Large intestine (tissue), 3 donors: ENCODE measurements at regions not wholly inside any gene's neighbourhood (a gene's known extent, or its start where the extent isn't known, plus 50 kb on each side); places are given as distances from the start of the nearest gene placed in this dataset.

Experiments used
- DNase-seq, 2 donors: peaks; one replicate each; pipeline versions ENCODE4 v3.0.0 to v3.0.0-alpha.2; 2013
- H3K27ac ChIP-seq: one replicate; pipeline ENCODE4 v1.5.1; 2013; ENCODE audit warnings: low read length
- H3K27me3 ChIP-seq: 2 replicates; pipeline ENCODE4 v1.6.1; 2013; ENCODE audit warnings: low read length; ENCODE audit not compliant: control insufficient read depth, insufficient read depth
- H3K36me3 ChIP-seq: 2 replicates; pipeline ENCODE4 v1.6.1; 2013; ENCODE audit warnings: low read length; ENCODE audit not compliant: control insufficient read depth, insufficient read depth
- H3K4me1 ChIP-seq: one replicate; pipeline ENCODE4 v1.6.1; 2013; ENCODE audit warnings: low read length; ENCODE audit not compliant: control insufficient read depth, insufficient read depth
- H3K4me3 ChIP-seq: one replicate; pipeline ENCODE4 v1.5.1; 2013; ENCODE audit warnings: low read length
- H3K9me3 ChIP-seq: one replicate; pipeline ENCODE4 v1.6.1; 2013; ENCODE audit warnings: mild to moderate bottlenecking, low read depth, low read length, moderate library complexity; ENCODE audit not compliant: control insufficient read depth
- WGBS: methylation state at CpG from one replicate; pipeline ENCODE4 v1.1.5; 2013; ENCODE audit warnings: low lambda C conversion rate; ENCODE audit not compliant: insufficient coverage; 5-methylcytosine and 5-hydroxymethylcytosine counted together

- H3K27me3 ChIP-seq: no peaks in the 10 kb centered on the region
- H3K4me3 ChIP-seq: no peak overlapping the region
- WGBS: 76% methylated on average over 2 of the region's 2 CpGs
- H3K9me3 ChIP-seq: peaks cover 3% of the 10 kb centered on the region
- no peaks in the 10 kb centered on the region for H3K36me3 ChIP-seq
- no peaks in the 10 kb centered on the region for H3K4me1 ChIP-seq
- DNase-seq: no peak
- H3K27ac ChIP-seq: no peak overlapping the region
These were observed 262.9 kb upstream of the EDIL3 start for GRCh38 chr5:84647581-84647980.

- Histone ChIP-seq H3K27me3 (no peaks in the 10 kb centered on the region), H3K4me1 (no peaks in the 10 kb centered on the region), H3K36me3 (no peaks in the 10 kb centered on the region), H3K27ac (no peak overlapping the region), H3K4me3 (no peak overlapping the region), H3K9me3 (peaks cover 3% of the 10 kb centered on the region)
- 71% methylated on average over 1 of the region's 2 CpGs for WGBS
- no peak for DNase-seq
These were observed 258.1 kb upstream of the EDIL3 start for GRCh38 chr5:84642795-84643194.

- H3K4me3 ChIP-seq: no peak overlapping the region
- no peaks in the 10 kb centered on the region for H3K36me3 ChIP-seq
- 100% methylated on average over 5 of the region's 8 CpGs for WGBS
- no peaks in the 10 kb centered on the region for H3K27me3 ChIP-seq
- H3K27ac ChIP-seq: no peak overlapping the region
- DNase-seq: no peak
- peaks cover 3% of the 10 kb centered on the region for H3K9me3 ChIP-seq
- no peaks in the 10 kb centered on the region for H3K4me1 ChIP-seq
These were observed 257.6 kb upstream of the EDIL3 start for GRCh38 chr5:84642324-84642723.

GRCh38 chr5:84637662-84638375, 253.1 kb upstream of the EDIL3 start:
- Histone ChIP-seq H3K27ac (no peak overlapping the region), H3K36me3 (no peaks in the 10 kb centered on the region), H3K4me1 (no peaks in the 10 kb centered on the region), H3K4me3 (no peak overlapping the region), H3K9me3 (no peaks in the 10 kb centered on the region), H3K27me3 (no peaks in the 10 kb centered on the region)
- WGBS: no CpG with 5 or more reads among the region's 1 CpG
- no peak for DNase-seq

GRCh38 chr5:84635235-84636055, 250.8 kb upstream of the EDIL3 start:
- Histone ChIP-seq H3K4me1 (no peaks in the 10 kb centered on the region), H3K4me3 (no peak overlapping the region), H3K27ac (no peak overlapping the region), H3K9me3 (no peaks in the 10 kb centered on the region), H3K27me3 (no peaks in the 10 kb centered on the region), H3K36me3 (no peaks in the 10 kb centered on the region)
- DNase-seq: no peak
- WGBS: no CpG with 5 or more reads among the region's 22 CpGs

GRCh38 chr5:84634256-84634655, 249.6 kb upstream of the EDIL3 start:
- Histone ChIP-seq H3K27me3 (no peaks in the 10 kb centered on the region), H3K4me1 (no peaks in the 10 kb centered on the region), H3K27ac (no peak overlapping the region), H3K9me3 (no peaks in the 10 kb centered on the region), H3K36me3 (no peaks in the 10 kb centered on the region), H3K4me3 (no peak overlapping the region)
- WGBS: no CpG with 5 or more reads among the region's 11 CpGs
- no peak for DNase-seq

- WGBS: 88% methylated on average over 2 of the region's 3 CpGs
- H3K9me3 ChIP-seq: no peaks in the 10 kb centered on the region
These were observed 247.7 kb upstream of the EDIL3 start for GRCh38 chr5:84632418-84632817.

GRCh38 chr5:84628918-84629317, 244.2 kb upstream of the EDIL3 start:
- 100% methylated on average over 2 of the region's 2 CpGs for WGBS
- Histone ChIP-seq H3K4me3 (no peak overlapping the region), H3K4me1 (no peaks in the 10 kb centered on the region), H3K27ac (no peak overlapping the region), H3K36me3 (no peaks in the 10 kb centered on the region), H3K27me3 (no peaks in the 10 kb centered on the region), H3K9me3 (no peaks in the 10 kb centered on the region)
- no peak for DNase-seq

More at GRCh38 chr5:84632418-84632817, 247.7 kb upstream of the EDIL3 start:
- Histone ChIP-seq H3K4me1 (no peaks in the 10 kb centered on the region), H3K27ac (no peak overlapping the region), H3K4me3 (no peak overlapping the region), H3K36me3 (no peaks in the 10 kb centered on the region), H3K27me3 (no peaks in the 10 kb centered on the region)
- DNase-seq: no peak

GRCh38 chr5:84623019-84623418, 238.3 kb upstream of the EDIL3 start:
- H3K9me3 ChIP-seq: no peaks in the 10 kb centered on the region
- H3K4me3 ChIP-seq: no peak overlapping the region
- H3K27me3 ChIP-seq: no peaks in the 10 kb centered on the region
- 18% methylated on average over 2 of the region's 2 CpGs for WGBS
- H3K27ac ChIP-seq: no peak overlapping the region
- H3K4me1 ChIP-seq: no peaks in the 10 kb centered on the region
- no peaks in the 10 kb centered on the region for H3K36me3 ChIP-seq
- no peak for DNase-seq

GRCh38 chr5:84622461-84622860, 237.8 kb upstream of the EDIL3 start:
- no peaks in the 10 kb centered on the region for H3K36me3 ChIP-seq
- no peak overlapping the region for H3K27ac ChIP-seq
- H3K4me3 ChIP-seq: no peak overlapping the region
- H3K27me3 ChIP-seq: no peaks in the 10 kb centered on the region
- 70% methylated on average over 1 of the region's 3 CpGs for WGBS
- H3K4me1 ChIP-seq: no peaks in the 10 kb centered on the region
- DNase-seq: no peak
- no peaks in the 10 kb centered on the region for H3K9me3 ChIP-seq
